GM19035 (cell line): ENCODE measurements at regions not wholly inside any gene's neighbourhood (a gene's known extent, or its start where the extent isn't known, plus 50 kb on each side); places are given as distances from the start of the nearest gene placed in this dataset.
"Not testable (repeated sequence)": the region's sequence is repeated elsewhere in the genome, so short reads cannot be mapped to it uniquely, and the experiment has no call there.

Source experiments
- ATAC-seq: cut with Tn5 transposase; IDR thresholded peaks from one replicate; pipeline ENCODE4 v1.9.1; 2021; ENCODE audit not compliant: unreplicated experiment

GRCh38 chr12:68984796-68985573, 52.0 kb upstream of the CPM start:
- no peak for ATAC-seq

DNA sequence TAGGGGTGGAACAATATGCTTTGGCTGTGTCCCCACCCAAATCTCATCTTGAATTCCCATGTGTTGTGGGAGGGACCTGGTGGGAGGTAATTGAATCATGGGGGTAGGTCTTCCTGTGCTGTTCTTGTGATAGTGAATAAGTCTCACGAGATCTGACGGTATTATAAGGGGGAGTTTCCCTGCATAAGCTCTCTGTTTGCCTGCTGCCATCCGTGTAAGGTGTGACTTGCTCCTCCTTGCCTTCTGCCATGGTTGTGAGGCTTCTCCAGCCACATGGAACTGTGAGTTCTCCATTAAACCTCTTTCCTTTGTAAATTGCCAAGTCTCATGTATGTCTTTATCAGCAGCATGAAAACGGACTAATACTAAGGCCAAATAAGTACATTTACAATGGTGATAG, 64.6 kb upstream of the CPM start:
- ATAC-seq: not testable (repeated sequence)

- ATAC-seq: no peak
These were observed 65.1 kb upstream of the CPM start for GRCh38 chr12:68998041-68998440.

GRCh38 chr12:69000074-69000473, 67.1 kb upstream of the CPM start:
- no peak for ATAC-seq

DNA sequence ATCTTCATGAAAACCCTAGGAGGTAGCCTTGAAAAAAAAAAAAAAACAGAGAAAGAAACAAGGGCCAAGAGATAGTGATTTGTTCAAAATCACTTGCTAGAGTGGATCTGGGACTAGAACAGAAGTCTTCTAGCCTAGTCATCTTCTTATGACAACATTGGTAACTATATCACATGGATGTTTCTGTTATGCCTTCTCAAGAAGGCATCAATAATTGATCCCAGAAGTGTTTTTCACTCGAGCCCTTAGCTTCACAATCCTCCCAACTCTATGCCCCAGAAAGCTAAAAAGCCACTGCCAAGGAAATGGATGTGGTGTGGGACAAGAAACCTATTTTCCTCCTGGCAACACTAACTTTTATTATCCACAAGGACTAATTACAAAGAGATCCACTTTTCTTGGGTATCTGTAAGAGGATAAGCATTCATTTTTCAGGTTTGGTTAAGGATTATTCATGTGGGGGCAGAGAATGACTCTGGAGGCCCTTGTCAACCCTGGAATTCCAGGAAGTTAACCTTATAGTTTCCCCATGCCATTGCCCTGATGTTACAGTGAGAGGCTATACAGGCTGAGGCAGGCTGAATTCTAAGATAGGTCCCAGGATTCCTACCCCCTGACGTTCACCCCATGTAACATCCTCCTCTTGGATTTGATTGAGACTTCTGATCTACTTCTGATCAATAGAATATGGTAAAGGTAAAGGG, 67.7 kb upstream of the CPM start:
- ATAC-seq: no peak

DNA sequence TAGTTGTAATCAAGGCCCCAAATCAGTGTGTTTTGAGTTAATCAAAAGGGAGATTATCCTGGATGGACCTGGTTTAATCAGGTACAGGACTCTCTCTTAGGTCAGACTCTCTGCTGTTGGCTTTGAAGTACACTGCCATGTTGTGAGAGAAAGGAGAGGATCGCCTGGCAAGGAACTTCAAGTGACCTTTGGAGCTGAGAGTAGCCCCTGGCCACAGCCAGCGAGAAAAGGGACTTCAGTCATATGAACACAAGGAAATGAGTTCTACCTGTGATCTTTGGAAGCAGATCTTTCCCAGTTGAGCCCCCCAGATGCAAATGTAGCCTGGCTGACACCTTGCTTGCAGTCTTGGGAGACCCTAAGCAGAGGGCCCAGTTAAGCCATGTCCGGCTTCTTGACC, 68.3 kb upstream of the CPM start:
- ATAC-seq: no peak

- ATAC-seq: no peak
These were observed 70.0 kb upstream of the CPM start for GRCh38 chr12:69002969-69003368.

DNA sequence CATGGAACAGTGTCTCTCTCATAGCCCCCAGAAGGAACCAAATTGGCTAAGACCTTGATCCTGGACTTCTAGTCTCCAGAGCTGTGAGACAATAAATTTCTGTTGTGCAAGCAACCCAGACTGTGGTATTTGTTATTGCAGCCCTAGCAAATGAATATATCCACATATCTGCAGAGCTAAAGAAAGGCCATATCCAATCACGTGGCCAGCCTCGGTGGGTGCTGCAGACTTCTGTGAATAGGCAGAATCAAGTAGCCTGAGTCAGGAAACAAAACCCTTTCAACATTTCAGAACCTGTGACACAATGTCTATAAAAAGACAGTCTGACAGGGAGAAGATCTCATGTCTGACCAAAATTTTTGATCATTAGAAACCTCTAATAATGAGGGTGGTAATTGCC, 71.0 kb upstream of the CPM start:
- no peak for ATAC-seq

DNA sequence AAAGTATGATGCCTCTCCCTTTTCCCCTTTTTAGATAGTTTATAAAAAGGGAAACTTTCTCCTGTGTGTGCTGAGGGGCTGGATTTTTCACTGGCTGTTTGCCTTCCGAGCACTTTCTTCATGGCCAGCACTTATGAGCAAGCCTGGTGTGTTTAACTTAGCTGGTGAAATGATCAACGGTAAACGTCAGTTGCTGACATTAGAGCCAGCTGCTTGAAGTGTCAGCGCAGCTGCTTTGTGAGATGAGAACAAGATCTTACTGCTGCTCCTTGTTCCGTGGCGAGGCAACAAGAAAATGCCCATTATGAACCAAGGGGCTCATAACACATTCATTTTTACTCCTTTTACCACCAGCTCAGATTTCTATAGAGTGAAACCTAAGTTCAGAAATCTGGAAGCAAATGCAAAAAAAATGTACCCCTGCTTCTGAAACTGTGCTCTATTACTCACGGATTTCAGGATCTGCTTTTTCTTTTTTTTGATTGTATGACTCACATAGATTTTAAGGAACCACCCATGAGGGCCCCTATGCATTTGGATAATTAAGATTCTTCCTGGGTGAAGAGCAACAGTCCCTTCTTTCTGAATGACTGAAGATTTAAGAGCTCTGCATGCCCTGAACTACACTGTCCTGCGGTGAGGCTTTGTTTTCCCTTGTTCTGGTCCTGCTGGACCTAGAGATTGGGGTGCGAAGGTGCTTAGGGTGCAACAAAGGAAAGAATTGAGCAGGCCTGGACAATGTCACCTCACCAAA, 74.3 kb upstream of the CPM start:
- ATAC-seq: no peak

DNA sequence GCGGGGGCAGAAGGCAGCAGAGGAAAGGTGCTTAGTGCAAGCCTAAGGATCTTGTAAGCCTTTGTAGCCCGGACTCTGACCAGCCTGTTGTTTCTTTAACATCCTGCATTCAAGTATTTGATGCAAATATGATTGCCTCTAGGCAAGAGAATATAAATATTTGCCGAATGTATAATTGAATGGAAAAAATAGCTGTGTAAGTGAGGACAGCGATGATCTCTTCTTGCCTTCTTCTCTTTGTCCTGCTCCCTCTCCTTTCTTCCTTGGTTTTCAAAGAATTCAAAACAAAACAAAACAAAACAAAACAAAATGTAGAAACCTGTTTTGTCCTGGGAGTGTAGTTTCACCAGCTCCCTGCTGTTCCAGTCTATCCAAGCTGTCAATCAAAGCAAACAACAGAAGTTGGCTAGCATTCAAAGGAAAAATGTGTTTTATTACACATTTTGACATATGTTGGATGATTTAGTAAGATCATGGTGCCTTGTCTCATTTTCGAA, 74.9 kb upstream of the CPM start:
- no peak for ATAC-seq

- ATAC-seq: no peak
These were observed 75.5 kb upstream of the CPM start for GRCh38 chr12:69008520-69008919.

GRCh38 chr12:69014047-69014446, 81.1 kb upstream of the CPM start:
- no peak for ATAC-seq

GRCh38 chr12:69015017-69015416, 82.0 kb upstream of the CPM start:
- ATAC-seq: no peak

DNA sequence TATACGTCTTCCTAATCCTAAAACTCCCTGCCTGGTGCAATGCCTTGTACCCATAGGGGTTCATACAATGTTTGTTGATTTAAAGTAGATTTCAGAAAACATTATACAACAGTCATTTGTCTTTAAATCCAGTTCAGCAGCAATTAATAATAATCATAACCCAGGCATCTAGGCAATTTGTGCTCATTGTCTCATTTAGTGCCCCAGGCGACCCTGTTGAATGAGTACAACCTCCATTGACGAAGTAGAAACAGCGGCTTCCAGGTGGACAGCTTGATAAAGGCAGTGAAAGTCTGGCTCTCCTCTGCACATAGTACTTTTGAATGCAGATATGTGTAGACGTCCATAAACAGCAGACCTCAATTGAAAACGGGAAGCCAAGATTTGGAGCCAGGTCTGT, 82.9 kb upstream of the CPM start:
- ATAC-seq: no peak

GRCh38 chr12:69019082-69019481, 86.1 kb upstream of the CPM start:
- ATAC-seq: no peak

GRCh38 chr12:69019910-69020309, 86.9 kb upstream of the CPM start:
- ATAC-seq: no peak

DNA sequence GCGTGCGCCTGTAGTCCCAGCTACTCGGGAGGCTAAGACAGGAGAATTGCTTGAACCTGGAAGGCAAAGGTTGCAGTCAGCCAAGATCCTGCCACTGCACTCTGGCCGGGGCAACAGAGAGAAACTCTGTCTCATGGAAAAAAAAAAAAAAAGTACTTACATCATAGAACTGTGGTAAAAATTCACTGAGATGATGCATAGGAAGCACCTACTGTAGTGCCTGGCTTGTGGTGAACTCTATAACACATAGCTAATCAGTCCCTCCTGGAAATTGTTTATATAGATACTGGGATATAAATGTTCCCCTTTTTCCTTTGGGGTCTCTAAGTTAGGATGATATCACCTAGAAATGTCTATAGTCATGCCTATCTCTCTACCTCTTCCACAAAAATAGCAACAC, 89.7 kb upstream of the CPM start:
- no peak for ATAC-seq

DNA sequence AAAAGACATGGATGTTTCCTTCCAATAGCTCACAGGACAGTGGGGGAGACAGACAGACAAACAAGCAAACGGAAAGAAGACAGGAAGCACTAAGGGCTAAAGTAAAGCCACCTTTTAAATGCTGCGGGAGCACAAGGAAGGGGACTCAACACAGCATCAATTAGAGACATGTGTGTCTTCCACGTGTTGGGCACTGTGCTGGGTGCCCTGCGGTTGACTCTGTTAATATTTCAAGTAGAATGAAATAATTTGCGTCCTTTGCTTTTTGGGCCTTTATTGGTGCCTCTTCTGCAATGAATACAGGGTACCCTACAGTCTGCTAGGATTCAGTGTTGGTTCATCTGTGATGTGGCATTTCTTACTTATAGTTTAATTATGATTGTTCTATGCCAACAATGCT, 90.9 kb upstream of the CPM start:
- no peak for ATAC-seq

DNA sequence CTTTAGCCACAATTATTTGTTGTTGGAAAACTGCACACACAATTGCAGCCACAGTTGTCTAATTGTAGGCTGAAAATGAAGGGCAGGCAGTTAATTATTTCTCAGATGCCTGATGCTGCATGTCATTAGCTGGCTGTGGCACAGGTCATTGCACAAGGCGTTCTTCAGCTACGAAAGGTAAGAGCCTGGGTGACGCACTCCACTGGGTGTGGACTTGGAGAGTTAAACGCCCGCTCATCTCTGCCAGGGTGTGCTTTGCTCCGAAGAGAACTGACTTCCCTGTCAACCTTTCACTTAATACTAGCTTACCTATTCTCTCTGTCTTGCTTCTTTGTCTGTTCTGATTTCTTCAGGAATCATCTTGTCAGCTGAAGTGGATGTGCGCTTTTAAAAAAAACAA, 91.4 kb upstream of the CPM start:
- ATAC-seq: no peak

DNA sequence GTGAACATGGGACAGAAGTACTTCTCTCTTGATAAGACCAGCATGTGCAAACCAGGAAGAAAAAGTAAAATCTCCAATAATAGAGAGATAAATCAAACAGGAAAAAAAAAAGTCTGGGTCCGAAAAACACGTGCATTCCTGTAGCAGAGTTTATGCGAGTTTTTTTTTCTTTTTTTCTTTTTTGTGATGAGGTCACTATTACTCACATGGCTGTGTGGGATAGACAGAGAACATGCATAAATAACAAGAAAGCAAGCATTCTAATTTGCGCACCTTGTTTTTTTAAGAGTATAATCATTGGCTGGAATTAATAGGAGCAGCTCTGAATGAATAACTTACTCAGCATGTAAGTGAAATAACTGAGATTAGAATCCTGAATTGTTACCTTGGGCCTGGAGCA, 91.9 kb upstream of the CPM start:
- ATAC-seq: no peak

GRCh38 chr12:69026336-69026735, 93.4 kb upstream of the CPM start:
- ATAC-seq: no peak

- ATAC-seq: no peak
These were observed 94.5 kb upstream of the CPM start for GRCh38 chr12:69027411-69027881.
